GM18951 (cell line): ENCODE measurements at regions not wholly inside any gene's neighbourhood (a gene's known extent, or its start where the extent isn't known, plus 50 kb on each side); places are given as distances from the start of the nearest gene placed in this dataset.
"Not testable (repeated sequence)": the region's sequence is repeated elsewhere in the genome, so short reads cannot be mapped to it uniquely, and the experiment has no call there.

ENCODE experiments used
- POLR2A ChIP-seq: IDR thresholded peaks from 4 replicates; pipeline ENCODE4 v1.6.1; 2011; ENCODE audit warnings: mild to moderate bottlenecking; ENCODE audit not compliant: insufficient read length, insufficient read depth; ENCODE audit errors: extremely low read depth
- in situ Hi-C: fragments of 300-500 bp; cut with MboI; formaldehyde crosslinking; loops from one replicate; pipeline ENCODE4 v1.12.0; 2022; ENCODE audit warnings: low sequenced_read_pairs, mixed read lengths, inconsistent platforms; ENCODE audit not compliant: unreplicated experiment

GRCh38 chr13:30063892-30064291, 213.5 kb upstream of the UBL3 start:
- in situ Hi-C loops, result no loop called here

GRCh38 chr13:30061217-30061616, 210.8 kb upstream of the UBL3 start:
- in situ Hi-C loops, result no loop called here
- no peak for TF ChIP-seq POLR2A

More at GRCh38 chr13:30063892-30064291, 213.5 kb upstream of the UBL3 start:
- TF ChIP-seq POLR2A, result no peak

GRCh38 chr13:30058429-30058828, 208.0 kb upstream of the UBL3 start:
- no peak for TF ChIP-seq POLR2A
- in situ Hi-C loops, result no loop called here

GRCh38 chr13:30054546-30054945, 204.1 kb upstream of the UBL3 start:
- in situ Hi-C loops, result not testable (repeated sequence)

GRCh38 chr13:30053939-30054338, 203.5 kb upstream of the UBL3 start:
- in situ Hi-C loops, result no loop called here
- no peak for TF ChIP-seq POLR2A

GRCh38 chr13:30052120-30052519, 201.7 kb upstream of the UBL3 start:
- no peak for TF ChIP-seq POLR2A
- in situ Hi-C loops, result no loop called here

- in situ Hi-C loops, result no loop called here
- TF ChIP-seq POLR2A, result no peak
These were observed 201.2 kb upstream of the UBL3 start for GRCh38 chr13:30051531-30052060.

GRCh38 chr13:30049692-30050091, 199.3 kb upstream of the UBL3 start:
- TF ChIP-seq POLR2A, result no peak

GRCh38 chr13:30047154-30047874, 196.9 kb upstream of the UBL3 start:
- in situ Hi-C loops, result no loop called here
- no peak for TF ChIP-seq POLR2A

More at GRCh38 chr13:30049692-30050091, 199.3 kb upstream of the UBL3 start:
- in situ Hi-C loops, result no loop called here

- in situ Hi-C loops, result no loop called here
- TF ChIP-seq POLR2A, result no peak
These were observed 195.7 kb upstream of the UBL3 start for GRCh38 chr13:30045916-30046704.

GRCh38 chr13:30044932-30045331, 194.5 kb upstream of the UBL3 start:
- in situ Hi-C loops, result no loop called here
- no peak for TF ChIP-seq POLR2A

GRCh38 chr13:30043631-30043925, 193.2 kb upstream of the UBL3 start:
- in situ Hi-C loops, result no loop called here
- TF ChIP-seq POLR2A, result no peak

- in situ Hi-C loops, result no loop called here
- no peak for TF ChIP-seq POLR2A
These were observed 192.6 kb upstream of the UBL3 start for GRCh38 chr13:30042891-30043630.
